Ureter (tissue), 1 donor: ENCODE measurements at regions not wholly inside any gene's neighbourhood (a gene's known extent, or its start where the extent isn't known, plus 50 kb on each side); places are given as distances from the start of the nearest gene placed in this dataset.

Experiments
- DNase-seq: peaks from one replicate; pipeline ENCODE4 v3.0.0-alpha.2; 2020; ENCODE audit warnings: low spot score
- donor health status: DM: yes; HTN: yes; CAD: no.

- DNase-seq: no peak
Observed at GRCh38 chr7:15921576-15921975, 235.1 kb upstream of the MEOX2 start.

- no peak for DNase-seq
Observed at GRCh38 chr7:15920953-15921352, 234.5 kb upstream of the MEOX2 start.

- DNase-seq: no peak
Observed at GRCh38 chr7:15916681-15917380, 230.3 kb upstream of the MEOX2 start.

GRCh38 chr7:15915686-15916293 lies 229.3 kb upstream of the MEOX2 start:
- no peak for DNase-seq

GRCh38 chr7:15914611-15915010 lies 228.1 kb upstream of the MEOX2 start:
- DNase-seq: no peak

GRCh38 chr7:15906436-15906835 lies 220.0 kb upstream of the MEOX2 start:
- DNase-seq: no peak

GRCh38 chr7:15905251-15906040 lies 219.0 kb upstream of the MEOX2 start:
- no peak for DNase-seq

GRCh38 chr7:15891151-15891881 lies 204.8 kb upstream of the MEOX2 start:
- DNase-seq: no peak

- no peak for DNase-seq
Observed at GRCh38 chr7:15889507-15889906, 203.0 kb upstream of the MEOX2 start.

- no peak for DNase-seq
Observed at GRCh38 chr7:15888090-15888489, 201.6 kb upstream of the MEOX2 start.

GRCh38 chr7:15886626-15887025 lies 200.1 kb upstream of the MEOX2 start:
- no peak for DNase-seq

- DNase-seq: no peak
Observed at GRCh38 chr7:15885678-15886077, 199.2 kb upstream of the MEOX2 start.

GRCh38 chr7:15874774-15875173 lies 188.3 kb upstream of the MEOX2 start:
- no peak for DNase-seq

GRCh38 chr7:15870347-15870746 lies 183.9 kb upstream of the MEOX2 start:
- DNase-seq: no peak

- DNase-seq: no peak
Observed at GRCh38 chr7:15867441-15867840, 181.0 kb upstream of the MEOX2 start.

GRCh38 chr7:15866753-15867152 lies 180.3 kb upstream of the MEOX2 start:
- DNase-seq: no peak

- DNase-seq: no peak
Observed at GRCh38 chr7:15864626-15864991, 178.1 kb upstream of the MEOX2 start.

GRCh38 chr7:15863951-15864625 lies 177.6 kb upstream of the MEOX2 start:
- DNase-seq: no peak

GRCh38 chr7:15862781-15863165 lies 176.3 kb upstream of the MEOX2 start:
- no peak for DNase-seq

GRCh38 chr7:15862016-15862780 lies 175.7 kb upstream of the MEOX2 start:
- no peak for DNase-seq
